Loucy (cell line): ENCODE measurements at regions not wholly inside any gene's neighbourhood (a gene's known extent, or its start where the extent isn't known, plus 50 kb on each side); places are given as distances from the start of the nearest gene placed in this dataset.

Experiments used
- EZH2phosphoT487 ChIP-seq: fragments of 200-600 bp; IDR thresholded peaks from 2 replicates; pipeline ENCODE4 v1.6.1; 2018; ENCODE audit warnings: antibody characterized with exemption, mild to moderate bottlenecking, moderate library complexity, borderline replicate concordance
- TF ChIP-seq, protein P1 (sequence below): fragments of 200-600 bp; sonication (generic); conservative IDR thresholded peaks from 2 replicates; pipeline ENCODE4 v1.5.1; 2014; ENCODE audit warnings: mild to moderate bottlenecking, antibody characterized with exemption, low read length

DNA sequence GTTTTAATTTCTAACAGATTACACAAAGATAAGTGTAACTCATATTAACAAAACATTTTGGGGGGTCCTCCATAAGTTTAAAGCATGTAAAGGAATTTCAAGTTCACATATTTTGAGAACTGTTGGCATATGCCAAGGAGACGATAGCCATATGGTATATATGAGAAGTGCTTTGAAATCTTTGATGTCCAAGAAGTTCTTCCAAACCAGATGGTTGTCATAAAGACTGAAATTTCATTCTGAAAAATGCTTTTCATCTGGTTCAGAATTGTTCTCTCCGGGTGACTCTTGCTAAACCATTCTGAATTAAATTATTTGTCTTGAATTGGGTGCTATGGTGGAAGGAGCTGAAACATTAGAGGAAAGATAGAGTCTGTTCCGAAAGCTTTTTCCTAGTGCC is 513.0 kb upstream of the AKR1E2 start:
- TF ChIP-seq, protein P1, sequence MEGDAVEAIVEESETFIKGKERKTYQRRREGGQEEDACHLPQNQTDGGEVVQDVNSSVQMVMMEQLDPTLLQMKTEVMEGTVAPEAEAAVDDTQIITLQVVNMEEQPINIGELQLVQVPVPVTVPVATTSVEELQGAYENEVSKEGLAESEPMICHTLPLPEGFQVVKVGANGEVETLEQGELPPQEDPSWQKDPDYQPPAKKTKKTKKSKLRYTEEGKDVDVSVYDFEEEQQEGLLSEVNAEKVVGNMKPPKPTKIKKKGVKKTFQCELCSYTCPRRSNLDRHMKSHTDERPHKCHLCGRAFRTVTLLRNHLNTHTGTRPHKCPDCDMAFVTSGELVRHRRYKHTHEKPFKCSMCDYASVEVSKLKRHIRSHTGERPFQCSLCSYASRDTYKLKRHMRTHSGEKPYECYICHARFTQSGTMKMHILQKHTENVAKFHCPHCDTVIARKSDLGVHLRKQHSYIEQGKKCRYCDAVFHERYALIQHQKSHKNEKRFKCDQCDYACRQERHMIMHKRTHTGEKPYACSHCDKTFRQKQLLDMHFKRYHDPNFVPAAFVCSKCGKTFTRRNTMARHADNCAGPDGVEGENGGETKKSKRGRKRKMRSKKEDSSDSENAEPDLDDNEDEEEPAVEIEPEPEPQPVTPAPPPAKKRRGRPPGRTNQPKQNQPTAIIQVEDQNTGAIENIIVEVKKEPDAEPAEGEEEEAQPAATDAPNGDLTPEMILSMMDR, result no peak
- no peak for TF ChIP-seq EZH2phosphoT487
